OCI-LY1 (cell line): ENCODE measurements at regions not wholly inside any gene's neighbourhood (a gene's known extent, or its start where the extent isn't known, plus 50 kb on each side); places are given as distances from the start of the nearest gene placed in this dataset.

Source experiments
- H2AFZ ChIP-seq: fragments of 200-600 bp; sonication (generic), shearing (Covaris generic); 2 replicates; pipeline ENCODE4 v1.6.0; 2014; ENCODE audit warnings: antibody characterized with exemption, mild to moderate bottlenecking, low read length
- H3F3A ChIP-seq: fragments of 200-600 bp; sonication (generic), shearing (Covaris generic); 2 replicates; pipeline ENCODE4 v1.6.0; 2014; ENCODE audit warnings: mild to moderate bottlenecking, antibody characterized with exemption, low read length, moderate library complexity; ENCODE audit not compliant: insufficient read depth
- H3K27ac ChIP-seq: fragments of 200-600 bp; sonication (generic); 2 replicates; pipeline ENCODE4 v1.5.1; 2014; ENCODE audit warnings: low read length, mixed run types, mild to moderate bottlenecking, low read depth; ENCODE audit not compliant: poor library complexity, severe bottlenecking
- H3K27me3 ChIP-seq: fragments of 200-600 bp; sonication (generic); 2 replicates; pipeline ENCODE4 v1.6.0; 2014; ENCODE audit warnings: antibody characterized with exemption, mild to moderate bottlenecking, low read length, moderate library complexity; ENCODE audit not compliant: insufficient read depth
- H3K36me3 ChIP-seq: fragments of 200-600 bp; sonication (generic); 2 replicates; pipeline ENCODE4 v1.6.1; 2014; ENCODE audit warnings: mild to moderate bottlenecking, antibody characterized with exemption, low read length, moderate library complexity, mixed read lengths; ENCODE audit not compliant: insufficient read depth
- H3K4me1 ChIP-seq: fragments of 200-600 bp; sonication (generic); 2 replicates; pipeline ENCODE4 v1.5.1; 2014; ENCODE audit warnings: mild to moderate bottlenecking, low read length, moderate library complexity; ENCODE audit not compliant: insufficient read depth, severe bottlenecking
- H3K4me2 ChIP-seq: fragments of 200-600 bp; sonication (generic), shearing (Covaris generic); 2 replicates; pipeline ENCODE4 v1.6.1; 2014; ENCODE audit warnings: low read length
- H3K4me3 ChIP-seq: fragments of 200-600 bp; sonication (generic); 2 replicates; pipeline ENCODE4 v1.5.1; 2014; ENCODE audit warnings: low read length, low read depth, mild to moderate bottlenecking, mixed read lengths; ENCODE audit not compliant: poor library complexity, severe bottlenecking
- H3K79me2 ChIP-seq: fragments of 200-600 bp; shearing (Covaris generic); 2 replicates; pipeline ENCODE4 v1.6.1; 2016; ENCODE audit warnings: mixed run types, low read length, mixed read lengths; ENCODE audit not compliant: insufficient read depth
- H3K9ac ChIP-seq: fragments of 200-600 bp; sonication (generic), shearing (Covaris generic); 2 replicates; pipeline ENCODE4 v1.6.1; 2014; ENCODE audit warnings: mild to moderate bottlenecking, low read length, mixed read lengths
- H3K9me2 ChIP-seq: fragments of 200-600 bp; sonication (generic), shearing (Covaris generic); 2 replicates; pipeline ENCODE4 v1.6.1; 2014; ENCODE audit warnings: low read depth, mild to moderate bottlenecking, low read length, mixed read lengths
- H3K9me3 ChIP-seq: fragments of 200-600 bp; shearing (Covaris generic); 2 replicates; pipeline ENCODE4 v1.6.1; 2014; ENCODE audit warnings: low read length, mixed read lengths
- H4K20me1 ChIP-seq: fragments of 200-600 bp; sonication (generic), shearing (Covaris generic); 2 replicates; pipeline ENCODE4 v1.6.0; 2016; ENCODE audit warnings: mild to moderate bottlenecking, low read length; ENCODE audit not compliant: insufficient read depth
- CTCF ChIP-seq: fragments of 200-600 bp; sonication (generic), shearing (Covaris generic); IDR thresholded peaks from 2 replicates; pipeline ENCODE4 v1.5.1; 2017; ENCODE audit warnings: mild to moderate bottlenecking, antibody characterized with exemption, low read length, moderate library complexity, mixed read lengths
- EZH2 ChIP-seq: fragments of 200-600 bp; sonication (generic), shearing (Covaris generic); IDR thresholded peaks from 2 replicates; pipeline ENCODE4 v1.8.0; 2017; ENCODE audit warnings: borderline replicate concordance, mixed run types, mild to moderate bottlenecking, antibody characterized with exemption, low read length, moderate library complexity, mixed read lengths

- Histone ChIP-seq H2AFZ (no peak overlapping the region), H3K4me2 (no peak overlapping the region), H3K79me2 (no peaks in the 10 kb centered on the region), H3K9me3 (no peaks in the 10 kb centered on the region), H3K4me3 (no peak overlapping the region), H3K36me3 (no peaks in the 10 kb centered on the region), H4K20me1 (no peaks in the 10 kb centered on the region), H3F3A (no peaks in the 10 kb centered on the region), H3K27ac (no peak overlapping the region), H3K4me1 (no peaks in the 10 kb centered on the region), H3K27me3 (no peaks in the 10 kb centered on the region), H3K9me2 (no peaks in the 10 kb centered on the region), H3K9ac (no peak overlapping the region)
- TF ChIP-seq CTCF (no peak), EZH2 (no peak)
Observed at GRCh38 chr2:217285926-217286325, 426.1 kb upstream of the TNP1 start.

GRCh38 chr2:217283460-217283859 is 423.6 kb upstream of the TNP1 start:
- H3K79me2 ChIP-seq, result no peaks in the 10 kb centered on the region
- H3K4me1 ChIP-seq, result no peaks in the 10 kb centered on the region
- H2AFZ ChIP-seq, result no peak overlapping the region
- H4K20me1 ChIP-seq, result no peaks in the 10 kb centered on the region
- H3K4me3 ChIP-seq, result no peak overlapping the region
- no peak overlapping the region for H3K27ac ChIP-seq
- H3K9me2 ChIP-seq, result no peaks in the 10 kb centered on the region
- no peak overlapping the region for H3K4me2 ChIP-seq
- H3K9me3 ChIP-seq, result no peaks in the 10 kb centered on the region
- H3F3A ChIP-seq, result no peaks in the 10 kb centered on the region
- no peak overlapping the region for H3K9ac ChIP-seq
- H3K27me3 ChIP-seq, result 0 out of 2 replicates have a peak, but pooled peaks cover 6% of the 10 kb centered on the region
- TF ChIP-seq EZH2, result no peak
- TF ChIP-seq CTCF, result no peak
- H3K36me3 ChIP-seq, result no peaks in the 10 kb centered on the region

DNA sequence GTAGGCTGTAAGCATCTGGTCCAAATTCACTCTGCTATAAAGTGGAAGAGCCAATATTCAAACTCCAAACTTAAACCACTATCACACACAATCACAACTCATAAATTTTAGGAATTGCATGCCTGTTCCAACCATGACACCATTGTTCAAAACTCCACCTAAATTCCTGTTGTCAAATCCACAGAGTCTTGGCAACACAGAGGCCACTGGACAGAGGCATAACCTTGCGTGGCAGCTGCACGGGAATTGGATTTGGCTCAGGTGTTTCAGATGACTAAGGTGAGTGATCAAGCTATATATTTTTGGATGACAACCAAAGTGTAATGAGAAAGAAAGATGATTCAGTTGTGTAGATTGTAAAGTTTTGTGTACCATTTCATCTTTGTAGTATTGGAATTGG is 422.7 kb upstream of the TNP1 start:
- Histone ChIP-seq H3K36me3 (no peaks in the 10 kb centered on the region), H3K9ac (no peak overlapping the region), H3F3A (no peaks in the 10 kb centered on the region), H3K4me1 (no peaks in the 10 kb centered on the region), H3K27ac (no peak overlapping the region), H3K9me2 (no peaks in the 10 kb centered on the region), H3K27me3 (0 out of 2 replicates have a peak, but pooled peaks cover 6% of the 10 kb centered on the region), H2AFZ (no peak overlapping the region), H3K79me2 (no peaks in the 10 kb centered on the region), H3K9me3 (no peaks in the 10 kb centered on the region), H3K4me3 (no peak overlapping the region), H4K20me1 (no peaks in the 10 kb centered on the region), H3K4me2 (no peak overlapping the region)
- TF ChIP-seq EZH2 (no peak), CTCF (no peak)
